Upper lobe of left lung (tissue), 4 donors: ENCODE measurements at regions not wholly inside any gene's neighbourhood (a gene's known extent, or its start where the extent isn't known, plus 50 kb on each side); places are given as distances from the start of the nearest gene placed in this dataset.

Experiments
- EP300 ChIP-seq, 4 donors: sonication (generic); formaldehyde crosslinking; IDR thresholded peaks; one replicate each; pipeline ENCODE4 v1.5.1; 2017; ENCODE audit warnings: antibody characterized with exemption in 4 of 4, control low read depth in 2 of 4
- POLR2A ChIP-seq, 4 donors: fragments of 450-650 bp; IDR thresholded peaks; one replicate each; pipeline ENCODE4 v1.5.1; 2016 to 2017; ENCODE audit warnings: antibody characterized with exemption in 4 of 4, mild to moderate bottlenecking in 2 of 4
- POLR2AphosphoS5 ChIP-seq, 2 donors: sonication (generic); formaldehyde crosslinking; IDR thresholded peaks; one replicate each; pipeline ENCODE4 v1.5.1; 2017; ENCODE audit warnings: antibody characterized with exemption in 2 of 2
- TF ChIP-seq, protein P1 (sequence below), 6 experiments: fragments of 450-650 bp in 4 of 6; fragments of 200-600 bp in 2 of 6; sonication (generic) in 2 of 6; IDR thresholded peaks; one replicate each; pipeline ENCODE4 v1.5.1; 2016 to 2019; ENCODE audit warnings: antibody characterized with exemption in 6 of 6

- TF ChIP-seq, protein P1, sequence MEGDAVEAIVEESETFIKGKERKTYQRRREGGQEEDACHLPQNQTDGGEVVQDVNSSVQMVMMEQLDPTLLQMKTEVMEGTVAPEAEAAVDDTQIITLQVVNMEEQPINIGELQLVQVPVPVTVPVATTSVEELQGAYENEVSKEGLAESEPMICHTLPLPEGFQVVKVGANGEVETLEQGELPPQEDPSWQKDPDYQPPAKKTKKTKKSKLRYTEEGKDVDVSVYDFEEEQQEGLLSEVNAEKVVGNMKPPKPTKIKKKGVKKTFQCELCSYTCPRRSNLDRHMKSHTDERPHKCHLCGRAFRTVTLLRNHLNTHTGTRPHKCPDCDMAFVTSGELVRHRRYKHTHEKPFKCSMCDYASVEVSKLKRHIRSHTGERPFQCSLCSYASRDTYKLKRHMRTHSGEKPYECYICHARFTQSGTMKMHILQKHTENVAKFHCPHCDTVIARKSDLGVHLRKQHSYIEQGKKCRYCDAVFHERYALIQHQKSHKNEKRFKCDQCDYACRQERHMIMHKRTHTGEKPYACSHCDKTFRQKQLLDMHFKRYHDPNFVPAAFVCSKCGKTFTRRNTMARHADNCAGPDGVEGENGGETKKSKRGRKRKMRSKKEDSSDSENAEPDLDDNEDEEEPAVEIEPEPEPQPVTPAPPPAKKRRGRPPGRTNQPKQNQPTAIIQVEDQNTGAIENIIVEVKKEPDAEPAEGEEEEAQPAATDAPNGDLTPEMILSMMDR (IDR thresholded peaks at IDR 0.05) = no peak
- no peak for TF ChIP-seq POLR2A (IDR thresholded peaks at IDR 0.05)
- TF ChIP-seq EP300 (IDR thresholded peaks at IDR 0.05) = no peak
- no peak for TF ChIP-seq POLR2AphosphoS5 (IDR thresholded peaks at IDR 0.05)
These were observed 897.3 kb downstream of the TUSC7 start for GRCh38 chr3:117606866-117607265.
